Stimulated activated naive CD8-positive, alpha-beta T cell treated with anti-CD3 and anti-CD28 coated beads, Interleukin-15, amount 100 ng/mL, for 72 hours (primary cell): ENCODE measurements at regions not wholly inside any gene's neighbourhood (a gene's known extent, or its start where the extent isn't known, plus 50 kb on each side); places are given as distances from the start of the nearest gene placed in this dataset.
A peak's percentile ranks its signal among the peaks of the same experiment; 100 is the strongest.

ENCODE experiments used
- ATAC-seq: fragments of 150-1000 bp; cut with Tn5 transposase; 2 replicates; pipeline ENCODE4 v1.10.0; 2021; ENCODE audit warnings: mild to moderate bottlenecking, moderate library complexity
- DNase-seq, 2 donors: peaks; one replicate each; pipeline ENCODE4 v3.0.0; 2021 to 2022
- H3K27ac Mint-ChIP-seq, 2 donors: one replicate each; pipeline ENCODE4 v1.8.0; 2022; ENCODE audit warnings: mild to moderate bottlenecking in 2 of 2, mixed read lengths in 2 of 2, moderate library complexity in 2 of 2
- H3K27me3 Mint-ChIP-seq: one replicate; pipeline ENCODE4 v1.8.0; 2022; ENCODE audit warnings: mixed read lengths
- H3K4me1 Mint-ChIP-seq: one replicate; pipeline ENCODE4 v1.8.0; 2022; ENCODE audit warnings: mild to moderate bottlenecking, mixed read lengths
- H3K4me3 Mint-ChIP-seq, 2 donors: one replicate each; pipeline ENCODE4 v1.8.0; 2022; ENCODE audit warnings: mild to moderate bottlenecking in 2 of 2, mixed read lengths in 2 of 2, moderate library complexity in 1 of 2
- H3K9me3 Mint-ChIP-seq, 2 donors: one replicate each; pipeline ENCODE4 v1.8.0; 2022; ENCODE audit warnings: mixed read lengths in 2 of 2

GRCh38 chr10:129398711-129399141 lies 68.3 kb upstream of the MGMT start:
- H3K4me1 Mint-ChIP-seq: no peaks in the 10 kb centered on the region
- ATAC-seq (no peak), DNase-seq (no peak)
- no peak overlapping the region for H3K4me3 Mint-ChIP-seq
- H3K9me3 Mint-ChIP-seq: no peaks in the 10 kb centered on the region
- H3K27ac Mint-ChIP-seq: no peak overlapping the region
- H3K27me3 Mint-ChIP-seq: no peaks in the 10 kb centered on the region

GRCh38 chr10:129400426-129400825 lies 66.6 kb upstream of the MGMT start:
- Mint-ChIP-seq H3K27me3 (no peaks in the 10 kb centered on the region), H3K4me1 (no peaks in the 10 kb centered on the region), H3K27ac (peak overlapping the region in 1 of 2 donors; percentile 16), H3K4me3 (no peak overlapping the region), H3K9me3 (no peaks in the 10 kb centered on the region)
- ATAC-seq (no peak), DNase-seq (no peak)

- Mint-ChIP-seq H3K4me3 (no peak overlapping the region), H3K4me1 (no peaks in the 10 kb centered on the region), H3K9me3 (no peaks in the 10 kb centered on the region), H3K27ac (no peak overlapping the region), H3K27me3 (no peaks in the 10 kb centered on the region)
- DNase-seq: no peak
- no peak for ATAC-seq
Measured at GRCh38 chr10:129402459-129402858, 64.6 kb upstream of the MGMT start.

GRCh38 chr10:129404091-129404490 lies 63.0 kb upstream of the MGMT start:
- H3K4me3 Mint-ChIP-seq: no peak overlapping the region
- ATAC-seq: no peak
- H3K27ac Mint-ChIP-seq: no peak overlapping the region
- no peaks in the 10 kb centered on the region for H3K4me1 Mint-ChIP-seq
- no peaks in the 10 kb centered on the region for H3K27me3 Mint-ChIP-seq
- no peaks in the 10 kb centered on the region for H3K9me3 Mint-ChIP-seq
- no peak for DNase-seq

- ATAC-seq (no peak), DNase-seq (no peak)
- Mint-ChIP-seq H3K9me3 (no peaks in the 10 kb centered on the region), H3K4me1 (no peaks in the 10 kb centered on the region), H3K27ac (no peak overlapping the region), H3K27me3 (no peaks in the 10 kb centered on the region), H3K4me3 (no peak overlapping the region)
Measured at GRCh38 chr10:129405389-129405788, 61.7 kb upstream of the MGMT start.

- no peaks in the 10 kb centered on the region for H3K27me3 Mint-ChIP-seq
- H3K4me1 Mint-ChIP-seq: no peaks in the 10 kb centered on the region
- no peaks in the 10 kb centered on the region for H3K9me3 Mint-ChIP-seq
- ATAC-seq: no peak
- H3K27ac Mint-ChIP-seq: no peak overlapping the region
- DNase-seq: no peak
- no peak overlapping the region for H3K4me3 Mint-ChIP-seq
Measured at GRCh38 chr10:129410688-129411392, 56.2 kb upstream of the MGMT start.

- no peaks in the 10 kb centered on the region for H3K4me1 Mint-ChIP-seq
- DNase-seq: no peak
- no peak for ATAC-seq
- H3K27ac Mint-ChIP-seq: no peak overlapping the region
- H3K27me3 Mint-ChIP-seq: no peaks in the 10 kb centered on the region
- H3K4me3 Mint-ChIP-seq: no peak overlapping the region
- H3K9me3 Mint-ChIP-seq: no peaks in the 10 kb centered on the region
Measured at GRCh38 chr10:129411393-129411705, 55.7 kb upstream of the MGMT start.

GRCh38 chr10:129411772-129412171 lies 55.3 kb upstream of the MGMT start:
- ATAC-seq: no peak
- Mint-ChIP-seq H3K27me3 (no peaks in the 10 kb centered on the region), H3K4me3 (no peak overlapping the region), H3K27ac (no peak overlapping the region), H3K4me1 (no peaks in the 10 kb centered on the region), H3K9me3 (no peaks in the 10 kb centered on the region)
- DNase-seq: no peak

- Mint-ChIP-seq H3K9me3 (no peaks in the 10 kb centered on the region), H3K4me3 (no peak overlapping the region), H3K27ac (no peak overlapping the region), H3K4me1 (no peaks in the 10 kb centered on the region), H3K27me3 (no peaks in the 10 kb centered on the region)
- DNase-seq (no peak), ATAC-seq (no peak)
Measured at GRCh38 chr10:129413024-129413423, 54.0 kb upstream of the MGMT start.

GRCh38 chr10:129415215-129416140 lies 51.6 kb upstream of the MGMT start:
- Mint-ChIP-seq H3K4me1 (no peaks in the 10 kb centered on the region), H3K4me3 (no peak overlapping the region), H3K27ac (no peak overlapping the region), H3K9me3 (no peaks in the 10 kb centered on the region), H3K27me3 (no peaks in the 10 kb centered on the region)
- no peak for ATAC-seq
- no peak for DNase-seq

GRCh38 chr10:129416155-129416554 lies 50.9 kb upstream of the MGMT start:
- Mint-ChIP-seq H3K9me3 (no peaks in the 10 kb centered on the region), H3K4me1 (no peaks in the 10 kb centered on the region), H3K27ac (no peak overlapping the region), H3K4me3 (no peak overlapping the region), H3K27me3 (no peaks in the 10 kb centered on the region)
- ATAC-seq (no peak), DNase-seq (no peak)

- Mint-ChIP-seq H3K4me1 (no peaks in the 10 kb centered on the region), H3K27me3 (no peaks in the 10 kb centered on the region), H3K4me3 (no peak overlapping the region), H3K9me3 (no peaks in the 10 kb centered on the region), H3K27ac (no peak overlapping the region)
- ATAC-seq: no peak
- no peak for DNase-seq
Measured at GRCh38 chr10:129416956-129417765, 49.9 kb upstream of the MGMT start.
